ENCODE measurements at regions not wholly inside any gene's neighbourhood (a gene's known extent, or its start where the extent isn't known, plus 50 kb on each side); places are given as distances from the start of the nearest gene placed in this dataset.

DNA sequence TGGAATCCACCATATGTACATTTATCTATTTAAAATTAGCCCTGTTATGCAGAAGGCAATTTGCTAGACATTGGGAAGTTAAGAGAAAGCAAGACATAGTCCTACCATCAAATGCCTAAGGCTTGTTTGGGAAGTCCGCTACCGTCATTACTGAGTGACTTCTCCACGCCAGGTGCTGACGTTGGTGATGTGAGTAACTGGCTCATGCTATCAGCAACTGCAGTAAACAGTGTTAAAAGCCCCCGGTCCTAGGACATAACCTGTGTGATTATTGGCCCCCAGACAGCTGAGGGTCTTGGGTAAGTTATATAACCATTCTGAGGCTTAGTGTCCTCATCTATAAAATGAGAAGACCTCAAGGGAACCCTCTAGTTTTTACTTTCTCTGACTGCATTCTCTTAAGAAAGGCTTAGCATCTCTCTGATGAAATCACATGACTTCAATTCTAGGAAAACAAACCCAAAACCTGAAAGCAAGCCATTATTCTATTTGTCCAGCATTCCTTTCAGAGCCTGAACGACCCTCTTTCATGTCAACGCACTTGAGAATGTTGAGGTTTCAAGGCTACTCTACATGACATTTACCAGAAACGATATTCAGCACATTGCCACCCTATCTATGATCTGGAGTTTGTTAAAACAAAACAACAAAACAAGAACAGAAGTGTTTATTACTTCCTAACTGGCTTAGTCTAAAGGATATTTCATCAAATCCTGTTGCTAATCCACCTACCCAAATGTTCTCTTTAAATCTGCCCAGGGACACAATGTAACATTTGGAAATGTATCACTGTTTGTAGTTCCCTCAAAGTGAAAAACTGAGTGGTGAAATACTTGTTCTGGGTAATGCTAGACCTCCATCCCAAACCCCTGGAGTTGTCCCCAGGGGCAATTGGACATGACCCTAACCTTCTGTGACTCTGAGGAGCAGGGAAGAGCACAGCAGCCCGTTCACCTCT, 133.8 kb downstream of the BTBD3 start:
- no peak overlapping the region for H3K27ac ChIP-seq
- no peak overlapping the region for H3K4me3 ChIP-seq
- no peaks in the 10 kb centered on the region for H3K27me3 ChIP-seq (replicated peaks; ENCODE audit: insufficient read depth)
- no peaks in the 10 kb centered on the region for H3K4me1 ChIP-seq (replicated peaks)
- no peaks in the 10 kb centered on the region for H3K36me3 ChIP-seq
- DNase-seq (ENCODE audit: low spot score): no peak
- no peaks in the 10 kb centered on the region for H3K9me3 ChIP-seq
- no peak for TF ChIP-seq POLR2A (IDR thresholded peaks at IDR 0.05)
- TF ChIP-seq, protein P1, sequence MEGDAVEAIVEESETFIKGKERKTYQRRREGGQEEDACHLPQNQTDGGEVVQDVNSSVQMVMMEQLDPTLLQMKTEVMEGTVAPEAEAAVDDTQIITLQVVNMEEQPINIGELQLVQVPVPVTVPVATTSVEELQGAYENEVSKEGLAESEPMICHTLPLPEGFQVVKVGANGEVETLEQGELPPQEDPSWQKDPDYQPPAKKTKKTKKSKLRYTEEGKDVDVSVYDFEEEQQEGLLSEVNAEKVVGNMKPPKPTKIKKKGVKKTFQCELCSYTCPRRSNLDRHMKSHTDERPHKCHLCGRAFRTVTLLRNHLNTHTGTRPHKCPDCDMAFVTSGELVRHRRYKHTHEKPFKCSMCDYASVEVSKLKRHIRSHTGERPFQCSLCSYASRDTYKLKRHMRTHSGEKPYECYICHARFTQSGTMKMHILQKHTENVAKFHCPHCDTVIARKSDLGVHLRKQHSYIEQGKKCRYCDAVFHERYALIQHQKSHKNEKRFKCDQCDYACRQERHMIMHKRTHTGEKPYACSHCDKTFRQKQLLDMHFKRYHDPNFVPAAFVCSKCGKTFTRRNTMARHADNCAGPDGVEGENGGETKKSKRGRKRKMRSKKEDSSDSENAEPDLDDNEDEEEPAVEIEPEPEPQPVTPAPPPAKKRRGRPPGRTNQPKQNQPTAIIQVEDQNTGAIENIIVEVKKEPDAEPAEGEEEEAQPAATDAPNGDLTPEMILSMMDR (IDR thresholded peaks at IDR 0.05): no peak
- no peak for TF ChIP-seq POLR2AphosphoS5 (IDR thresholded peaks at IDR 0.05)
- WGBS: 76% methylated on average over 9 of the region's 9 CpGs
- intact Hi-C loops (cut with DNase I): no loop called here

DNA sequence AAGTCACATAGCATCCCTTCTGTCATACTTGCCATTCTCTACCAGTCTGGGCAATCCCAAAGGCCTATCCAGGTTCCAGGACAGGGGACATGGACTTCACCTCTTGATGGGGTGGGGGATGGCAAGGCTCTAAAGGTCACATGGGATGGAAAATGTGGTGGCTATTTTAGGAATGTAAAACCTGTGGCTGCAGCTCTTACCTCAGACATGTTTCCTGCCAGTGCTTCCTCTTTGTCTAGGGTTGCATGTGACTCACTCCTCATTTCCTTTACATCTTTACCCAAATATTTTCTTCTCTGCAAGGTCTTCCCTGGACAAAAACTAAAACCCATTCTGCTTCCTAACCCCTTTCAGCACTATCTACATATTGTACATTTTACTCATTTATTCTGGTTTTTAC, 135.7 kb downstream of the BTBD3 start:
- DNase-seq (ENCODE audit: low spot score): no peak
- Histone ChIP-seq H3K4me3 (no peak overlapping the region), H3K36me3 (no peaks in the 10 kb centered on the region), H3K27me3 (replicated peaks; ENCODE audit: insufficient read depth) (no peaks in the 10 kb centered on the region), H3K4me1 (replicated peaks) (no peaks in the 10 kb centered on the region), H3K27ac (no peak overlapping the region), H3K9me3 (no peaks in the 10 kb centered on the region)
- TF ChIP-seq POLR2AphosphoS5 (IDR thresholded peaks at IDR 0.05) (no peak), POLR2A (IDR thresholded peaks at IDR 0.05) (no peak)
- TF ChIP-seq, protein P1 (IDR thresholded peaks at IDR 0.05): no peak
- intact Hi-C loops (cut with DNase I): no loop called here

DNA sequence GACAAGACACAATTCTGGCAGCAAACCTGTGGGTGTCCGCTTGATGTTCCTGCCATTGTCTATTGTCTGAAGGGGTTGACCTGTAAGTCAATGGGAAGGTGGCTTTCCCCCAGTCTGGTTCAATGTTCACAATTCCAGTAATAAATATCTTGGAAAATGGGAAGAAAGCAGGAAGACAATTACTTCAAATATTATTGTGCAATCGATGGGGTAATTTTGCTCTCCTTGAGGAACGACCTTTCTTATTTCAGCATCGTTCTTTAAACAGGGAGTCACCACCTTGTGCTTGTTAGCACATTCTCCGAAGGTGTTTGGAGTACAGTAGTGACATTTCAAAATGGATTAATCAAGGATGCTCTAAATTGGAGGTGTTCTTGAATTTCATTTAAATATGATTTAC, 136.9 kb downstream of the BTBD3 start:
- no peak for TF ChIP-seq POLR2AphosphoS5 (IDR thresholded peaks at IDR 0.05)
- TF ChIP-seq, protein P1 (IDR thresholded peaks at IDR 0.05): no peak
- no peak for TF ChIP-seq POLR2A (IDR thresholded peaks at IDR 0.05)
- WGBS: 94% methylated on average over 5 of the region's 5 CpGs
- Histone ChIP-seq H3K4me1 (replicated peaks) (no peaks in the 10 kb centered on the region), H3K4me3 (no peak overlapping the region), H3K36me3 (no peaks in the 10 kb centered on the region), H3K27ac (no peak overlapping the region), H3K9me3 (no peaks in the 10 kb centered on the region), H3K27me3 (replicated peaks; ENCODE audit: insufficient read depth) (no peaks in the 10 kb centered on the region)
- intact Hi-C loops (cut with DNase I): no loop called here
- DNase-seq (ENCODE audit: low spot score): no peak

DNA sequence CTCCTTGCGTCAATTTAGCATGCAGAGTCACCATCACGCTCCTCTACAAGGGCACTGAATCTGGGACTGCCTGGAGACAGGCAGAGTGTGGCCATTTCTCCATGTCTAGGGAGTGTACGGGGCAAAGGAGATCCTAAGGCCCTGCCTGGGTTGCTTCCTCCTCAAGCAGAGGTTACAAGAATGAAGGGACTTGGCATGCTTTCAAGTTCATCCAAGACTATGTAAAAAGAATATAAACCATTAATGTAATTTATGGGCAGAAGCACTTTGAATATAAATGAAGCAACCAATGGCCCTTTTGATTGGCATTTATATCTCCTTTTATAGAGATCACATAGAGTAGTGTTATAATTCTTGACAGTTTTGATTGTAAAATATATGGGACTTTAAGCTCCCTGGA, 137.5 kb downstream of the BTBD3 start:
- Histone ChIP-seq H3K27ac (no peak overlapping the region), H3K9me3 (no peaks in the 10 kb centered on the region), H3K4me3 (no peak overlapping the region), H3K27me3 (replicated peaks; ENCODE audit: insufficient read depth) (no peaks in the 10 kb centered on the region), H3K4me1 (replicated peaks) (no peaks in the 10 kb centered on the region), H3K36me3 (no peaks in the 10 kb centered on the region)
- TF ChIP-seq POLR2A (IDR thresholded peaks at IDR 0.05) (no peak), POLR2AphosphoS5 (IDR thresholded peaks at IDR 0.05) (no peak)
- TF ChIP-seq, protein P1 (IDR thresholded peaks at IDR 0.05): no peak
- 92% methylated on average over 3 of the region's 3 CpGs for WGBS
- no peak for DNase-seq (ENCODE audit: low spot score)
- intact Hi-C loops (cut with DNase I): no loop called here

DNA sequence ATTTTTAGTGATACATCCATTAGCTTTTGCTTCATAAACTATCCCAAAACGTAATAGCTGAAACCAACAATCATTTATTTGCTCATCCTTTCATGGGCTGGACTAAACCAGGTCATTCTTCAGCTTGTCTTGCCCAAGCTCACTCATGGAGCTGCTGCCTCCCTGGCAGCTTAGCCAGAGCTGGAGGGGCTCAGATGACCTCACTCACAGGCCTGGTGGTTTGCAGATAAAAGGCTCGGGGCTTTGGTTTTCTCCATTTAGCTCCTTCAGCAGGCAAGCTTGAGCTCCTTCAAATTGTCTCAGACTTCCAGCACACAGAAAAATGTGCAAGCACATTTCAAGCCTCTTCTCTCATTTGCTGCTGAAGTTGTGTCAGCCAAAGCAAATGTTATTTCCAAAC, 139.1 kb downstream of the BTBD3 start:
- intact Hi-C loops (cut with DNase I): no loop called here
- no peak for DNase-seq (ENCODE audit: low spot score)
- TF ChIP-seq, protein P1 (IDR thresholded peaks at IDR 0.05): no peak
- TF ChIP-seq POLR2AphosphoS5 (IDR thresholded peaks at IDR 0.05) (no peak), POLR2A (IDR thresholded peaks at IDR 0.05) (no peak)
- no peaks in the 10 kb centered on the region for H3K27me3 ChIP-seq (replicated peaks; ENCODE audit: insufficient read depth)
- no peak overlapping the region for H3K27ac ChIP-seq
- H3K4me3 ChIP-seq: no peak overlapping the region
- no peaks in the 10 kb centered on the region for H3K4me1 ChIP-seq (replicated peaks)
- H3K36me3 ChIP-seq: no peaks in the 10 kb centered on the region
- 98% methylated on average over 2 of the region's 2 CpGs for WGBS
- H3K9me3 ChIP-seq: no peaks in the 10 kb centered on the region
